HG02884 (cell line): ENCODE measurements at regions not wholly inside any gene's neighbourhood (a gene's known extent, or its start where the extent isn't known, plus 50 kb on each side); places are given as distances from the start of the nearest gene placed in this dataset.

ENCODE experiments used
- ATAC-seq: cut with Tn5 transposase; IDR thresholded peaks from one replicate; pipeline ENCODE4 v1.9.1; 2021; ENCODE audit warnings: mild to moderate bottlenecking, moderate library complexity; ENCODE audit not compliant: unreplicated experiment

- ATAC-seq = no peak
Measured at GRCh38 chr6:2433711-2434110, 188.3 kb upstream of the GMDS start.

GRCh38 chr6:2433266-2433665 lies 187.9 kb upstream of the GMDS start:
- no peak for ATAC-seq

- ATAC-seq = no peak
Measured at GRCh38 chr6:2432292-2432691, 186.9 kb upstream of the GMDS start.

GRCh38 chr6:2430612-2431011 lies 185.2 kb upstream of the GMDS start:
- ATAC-seq = no peak

- ATAC-seq = no peak
Measured at GRCh38 chr6:2429460-2429859, 184.1 kb upstream of the GMDS start.

GRCh38 chr6:2429032-2429431 lies 183.6 kb upstream of the GMDS start:
- no peak for ATAC-seq

GRCh38 chr6:2426561-2427340 lies 181.3 kb upstream of the GMDS start:
- ATAC-seq = no peak

GRCh38 chr6:2416128-2416712 lies 170.8 kb upstream of the GMDS start:
- no peak for ATAC-seq

- no peak for ATAC-seq
Measured at GRCh38 chr6:2414885-2415547, 169.6 kb upstream of the GMDS start.

- no peak for ATAC-seq
Measured at GRCh38 chr6:2412731-2413130, 167.3 kb upstream of the GMDS start.

GRCh38 chr6:2410656-2411380 lies 165.4 kb upstream of the GMDS start:
- no peak for ATAC-seq

GRCh38 chr6:2407525-2407924 lies 162.1 kb upstream of the GMDS start:
- no peak for ATAC-seq

- ATAC-seq = no peak
Measured at GRCh38 chr6:2404211-2404929, 159.0 kb upstream of the GMDS start.

- no peak for ATAC-seq
Measured at GRCh38 chr6:2403546-2403945, 158.1 kb upstream of the GMDS start.

GRCh38 chr6:2396846-2397630 lies 151.6 kb upstream of the GMDS start:
- ATAC-seq = no peak

- no peak for ATAC-seq
Measured at GRCh38 chr6:2396042-2396657, 150.7 kb upstream of the GMDS start.

GRCh38 chr6:2388554-2389324 lies 143.3 kb upstream of the GMDS start:
- no peak for ATAC-seq

- no peak for ATAC-seq
Measured at GRCh38 chr6:2387445-2387844, 142.0 kb upstream of the GMDS start.

GRCh38 chr6:2385471-2385983 lies 140.1 kb upstream of the GMDS start:
- no peak for ATAC-seq
